ENCODE measurements at regions not wholly inside any gene's neighbourhood (a gene's known extent, or its start where the extent isn't known, plus 50 kb on each side); places are given as distances from the start of the nearest gene placed in this dataset.
"Not testable (repeated sequence)": the region's sequence is repeated elsewhere in the genome, so short reads cannot be mapped to it uniquely, and the experiment has no call there.

DNA sequence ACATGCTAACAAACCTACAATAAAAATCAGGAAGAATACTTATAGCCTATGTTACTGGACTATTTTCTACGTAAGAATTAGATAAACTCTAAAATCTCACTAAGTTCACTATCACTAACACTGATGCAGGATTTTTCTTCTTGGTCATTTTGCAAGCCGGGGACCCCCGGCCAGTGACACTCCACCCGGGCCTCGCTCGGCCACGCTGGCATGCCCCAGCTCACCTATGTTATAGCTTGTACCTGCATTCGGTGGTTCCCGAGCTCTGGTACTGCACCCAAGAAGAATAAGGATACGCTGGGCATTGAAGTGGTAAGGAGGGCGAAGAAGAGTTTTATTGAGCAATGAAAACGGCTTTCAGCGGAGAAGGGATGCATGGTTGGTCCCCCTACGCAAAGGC is 245.3 kb upstream of the NBEA start:
- DNase-seq (ENCODE audit: low spot score): no peak

DNA sequence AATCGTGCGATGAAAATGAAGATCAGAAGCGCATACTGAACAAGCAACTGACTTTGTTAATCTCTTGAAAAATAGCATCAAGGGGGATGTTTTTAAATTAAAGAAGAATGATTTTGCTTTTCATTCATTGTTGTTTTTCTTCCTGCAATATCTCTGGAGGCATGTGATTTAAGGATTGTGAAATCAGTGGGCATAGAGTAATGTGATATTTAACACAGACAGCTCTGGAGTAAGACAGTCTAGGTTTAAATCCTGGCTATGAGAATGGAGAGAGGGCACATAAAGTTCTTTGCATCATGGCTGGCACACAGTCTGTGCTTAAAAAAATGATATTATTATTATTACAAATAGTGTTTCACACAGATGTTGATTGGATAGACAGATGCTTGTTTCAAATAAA is 243.1 kb upstream of the NBEA start:
- DNase-seq (ENCODE audit: low spot score): no peak

DNA sequence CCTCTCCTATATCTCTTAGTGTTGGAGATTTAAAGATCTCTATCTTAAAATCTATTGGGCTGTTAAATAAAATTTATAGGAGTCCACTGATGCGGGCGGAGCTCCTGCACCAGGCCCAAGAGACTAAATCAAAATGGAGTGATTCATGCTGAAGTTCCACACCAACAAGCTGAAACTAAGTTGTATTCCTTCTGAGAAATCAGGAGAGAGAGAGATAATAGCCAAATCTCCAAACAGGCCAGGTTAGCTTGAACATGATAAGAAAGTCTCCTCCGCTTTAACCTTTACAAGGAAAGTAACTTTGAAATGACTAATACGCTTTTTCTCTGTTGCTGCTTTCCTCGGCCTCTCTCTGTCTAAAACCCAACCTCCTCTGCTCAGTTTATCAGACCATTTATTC is 241.9 kb upstream of the NBEA start:
- no peak for DNase-seq (ENCODE audit: low spot score)

DNA sequence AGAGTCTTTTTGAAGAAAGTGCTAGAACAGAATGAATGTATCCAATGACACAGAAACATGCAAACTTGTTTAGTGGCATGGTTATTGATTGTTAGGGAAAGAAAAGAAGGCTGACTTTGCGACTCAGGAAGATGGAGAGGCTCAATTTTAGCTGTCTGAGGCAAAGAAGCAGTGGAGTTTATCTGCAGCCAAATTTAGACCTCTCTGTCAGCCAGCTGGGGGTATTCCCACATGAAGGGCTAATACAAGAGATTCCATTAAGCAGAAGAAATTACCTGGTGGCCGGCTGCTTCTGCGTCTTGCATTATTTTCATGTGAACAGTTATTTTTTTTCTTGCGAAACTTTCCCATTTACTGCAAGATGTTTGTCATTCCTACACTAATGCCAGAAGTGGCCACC is 240.2 kb upstream of the NBEA start:
- DNase-seq (ENCODE audit: low spot score): no peak

DNA sequence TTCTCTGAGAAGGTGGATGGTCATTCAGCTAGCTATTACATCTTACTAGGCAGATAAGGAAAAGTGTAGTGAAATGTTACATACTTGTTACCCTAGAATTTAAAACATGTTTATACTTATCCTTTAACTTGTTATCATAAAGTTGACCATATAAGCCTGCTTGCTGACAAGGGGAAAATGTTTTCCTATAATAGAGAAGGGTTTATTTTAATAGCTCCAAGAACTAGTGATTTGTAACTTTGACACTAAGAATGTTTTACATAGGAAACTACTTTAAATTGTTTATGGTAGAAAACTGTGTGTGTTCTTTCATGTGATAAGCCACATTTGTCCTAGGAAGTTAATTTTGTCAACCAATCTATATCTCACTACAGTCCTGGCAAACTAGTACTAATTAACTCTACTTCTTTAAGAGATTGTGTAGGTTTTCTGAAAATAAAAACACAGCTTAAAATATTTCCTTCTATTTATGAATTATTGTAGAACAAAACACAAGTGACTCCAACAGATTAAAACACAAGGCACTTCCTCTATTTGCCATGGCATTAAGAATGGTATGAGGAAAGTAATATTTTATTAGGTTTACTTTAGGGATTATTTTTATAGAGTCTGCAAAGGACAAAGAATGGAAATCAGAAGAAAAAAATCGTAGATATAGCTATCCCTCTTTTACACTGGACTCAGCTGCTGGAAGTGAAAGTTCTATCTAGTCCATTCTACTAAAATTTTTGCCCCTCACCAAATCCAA is 233.3 kb upstream of the NBEA start:
- no peak for DNase-seq (ENCODE audit: low spot score)

DNA sequence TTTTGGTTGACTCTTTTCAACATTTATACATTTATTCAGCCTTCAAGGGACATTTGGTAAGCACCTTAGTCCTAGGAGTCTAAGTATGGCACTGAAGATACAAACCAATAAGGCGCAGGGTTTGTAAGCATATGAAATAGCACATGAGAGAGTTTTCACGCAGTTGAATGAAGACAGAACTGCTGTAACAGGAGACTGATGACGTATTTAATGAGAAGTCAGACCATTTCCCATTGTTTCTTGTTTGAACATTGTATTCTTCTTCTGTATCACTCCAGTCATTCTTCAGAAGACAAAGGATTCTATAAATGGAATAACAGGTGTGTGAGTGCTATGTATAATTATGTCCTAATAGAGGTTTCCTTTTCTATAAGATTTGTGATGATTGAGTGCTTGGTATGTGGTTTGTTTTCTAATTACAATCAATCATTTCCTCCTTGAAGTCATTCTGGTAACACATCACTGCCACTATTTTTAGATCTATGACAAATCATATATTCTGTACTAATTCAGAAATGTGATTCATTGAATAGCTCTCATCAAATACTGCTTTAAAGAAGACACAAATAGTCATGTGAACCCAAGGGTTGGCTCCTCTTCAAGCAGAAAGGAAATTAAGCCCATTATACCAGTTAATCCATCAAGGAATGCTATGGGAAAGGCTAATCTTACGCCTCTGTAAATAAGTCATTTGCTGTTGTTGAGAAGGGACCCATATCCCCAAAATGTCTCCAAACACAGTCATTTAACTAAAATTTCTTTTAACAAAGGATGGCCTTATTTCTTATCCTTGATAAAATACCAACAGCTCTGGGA is 222.8 kb upstream of the NBEA start:
- no peak for DNase-seq (ENCODE audit: low spot score)

DNA sequence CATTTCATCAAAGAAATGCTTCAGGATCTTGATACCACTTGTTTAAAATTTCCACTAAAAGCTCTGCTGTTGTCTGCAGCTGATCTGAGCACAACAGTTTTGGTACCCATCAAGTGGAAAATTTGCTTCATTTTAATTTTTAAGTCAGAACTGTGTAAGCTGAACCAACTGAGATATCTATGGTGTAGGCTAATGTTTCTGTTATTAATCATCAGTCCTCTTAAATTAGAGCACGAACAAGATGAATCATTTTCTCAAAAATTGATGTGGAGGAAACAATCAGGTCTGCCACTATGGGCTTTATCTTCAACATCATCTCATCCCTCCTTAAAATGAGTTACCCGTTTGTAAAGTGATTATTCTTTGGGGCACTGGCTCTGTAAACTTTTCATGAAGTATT is 221.5 kb upstream of the NBEA start:
- no peak for DNase-seq (ENCODE audit: low spot score)

DNA sequence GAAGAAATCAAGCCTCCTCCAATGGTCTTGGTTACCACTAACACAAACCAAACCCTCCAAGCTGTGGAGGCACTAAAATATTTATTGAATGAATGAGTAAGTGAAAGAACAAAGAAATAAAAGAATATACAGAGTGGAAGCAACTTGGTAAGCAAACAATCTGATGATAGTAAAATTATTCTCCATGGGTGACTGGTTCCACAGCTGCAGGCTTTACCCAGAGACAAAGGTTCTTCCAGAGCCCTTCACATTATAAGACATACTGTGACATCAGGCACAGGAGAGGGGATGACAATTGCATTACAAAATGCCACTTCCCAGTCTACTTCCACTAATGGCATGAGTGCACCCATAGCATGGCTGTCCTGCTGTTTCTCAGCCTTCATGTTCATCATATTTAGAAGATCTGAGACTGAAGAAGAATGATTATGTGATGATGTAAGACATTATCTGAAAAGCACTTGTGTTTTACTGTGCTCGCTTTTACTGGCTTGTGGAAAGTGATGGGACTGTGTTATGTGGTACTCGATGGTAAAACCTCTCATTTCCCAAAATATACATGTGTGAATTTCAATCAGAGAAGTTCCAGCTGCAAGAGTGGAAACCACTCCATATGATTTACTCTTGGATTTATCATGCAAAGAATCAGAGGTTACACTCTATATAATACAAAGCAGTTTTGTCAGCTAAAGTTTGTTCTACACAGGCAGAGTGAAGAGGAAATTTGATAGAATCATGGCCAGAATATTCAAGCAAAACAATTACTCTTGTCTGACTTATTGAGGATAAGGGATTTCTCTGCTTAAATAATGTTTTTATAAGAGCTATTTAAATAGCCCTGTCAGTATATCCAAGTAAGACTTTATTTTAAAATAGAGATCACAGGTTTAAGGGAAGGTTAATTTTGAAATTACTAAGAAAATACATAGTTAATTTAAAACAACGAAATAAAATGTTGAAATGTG is 220.2 kb upstream of the NBEA start:
- DNase-seq (ENCODE audit: low spot score): no peak

DNA sequence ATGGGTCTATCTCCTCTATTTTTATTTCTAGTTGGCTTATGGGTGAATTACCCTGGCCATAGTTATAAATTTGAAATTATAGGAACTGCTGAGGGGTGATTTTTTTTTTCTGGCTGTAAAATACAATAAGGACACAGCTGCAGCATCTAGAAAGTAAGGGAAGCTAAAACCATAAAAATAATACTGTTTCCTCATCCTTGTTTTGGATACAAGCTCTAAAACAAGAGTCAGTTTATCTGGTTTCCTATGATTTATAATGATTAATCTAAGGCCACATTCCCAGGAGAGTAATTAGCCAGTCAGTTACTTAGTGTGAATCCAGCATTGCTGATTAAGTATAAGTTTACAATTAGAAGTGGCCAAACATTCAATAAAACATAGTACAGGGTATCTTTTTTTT is 219.1 kb upstream of the NBEA start:
- DNase-seq (ENCODE audit: low spot score): no peak

DNA sequence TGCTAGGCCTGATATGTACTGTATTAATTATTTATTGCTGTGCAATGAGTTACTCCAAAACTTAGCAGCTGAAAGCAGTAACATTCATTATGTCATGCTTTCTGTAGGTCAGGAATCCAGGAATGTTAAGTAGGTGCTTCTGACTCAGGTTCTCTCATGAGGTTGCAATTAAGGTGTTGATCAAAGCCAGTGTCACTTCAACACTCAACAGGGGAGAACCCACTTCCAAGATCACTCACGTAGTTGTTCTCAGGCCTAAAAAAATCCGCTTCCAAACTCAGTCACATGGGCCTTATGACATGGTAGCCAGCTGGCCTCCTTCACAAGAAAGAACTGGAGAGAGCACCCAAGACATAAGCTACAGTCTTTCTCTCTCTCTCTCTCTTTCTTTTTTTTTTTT is 211.1 kb upstream of the NBEA start:
- no peak for DNase-seq (ENCODE audit: low spot score)

DNA sequence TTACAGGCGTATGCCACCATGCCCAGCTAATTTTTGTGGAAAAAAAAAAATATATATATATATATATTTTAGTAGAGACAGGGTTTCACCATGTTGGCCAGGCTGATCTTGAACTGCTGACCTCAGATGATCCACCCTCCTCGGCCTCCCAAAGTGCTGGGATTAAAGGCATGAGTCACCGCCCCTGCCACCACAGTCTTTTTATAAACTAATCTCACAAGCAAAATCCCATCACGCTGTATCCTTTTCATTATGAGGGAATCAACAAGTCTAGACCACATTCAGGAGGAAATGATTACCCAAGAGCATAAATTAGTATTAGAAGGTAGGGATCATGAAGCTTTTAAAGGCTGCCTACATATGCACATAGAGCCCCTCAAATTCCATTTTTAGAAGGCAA is 210.6 kb upstream of the NBEA start:
- DNase-seq (ENCODE audit: low spot score): no peak

DNA sequence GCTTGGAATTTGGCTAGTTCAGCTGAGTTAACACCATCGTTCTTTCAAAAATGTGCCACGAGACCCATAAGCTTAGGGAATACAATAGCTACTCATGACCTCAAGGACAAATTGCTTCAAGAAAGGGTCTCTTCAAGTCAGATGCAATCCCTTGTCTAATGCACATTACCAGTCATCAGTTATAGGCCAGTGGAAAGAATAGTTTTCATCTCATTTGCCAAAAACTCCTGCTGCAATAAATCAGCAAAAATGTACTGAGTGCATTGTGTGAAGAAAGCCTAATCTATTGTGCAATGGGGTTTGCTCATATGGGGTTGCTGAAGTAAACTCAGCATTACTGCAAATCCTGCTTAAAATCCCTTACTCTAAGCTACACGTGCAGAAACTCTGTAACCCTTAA is 208.3 kb upstream of the NBEA start:
- no peak for DNase-seq (ENCODE audit: low spot score)

DNA sequence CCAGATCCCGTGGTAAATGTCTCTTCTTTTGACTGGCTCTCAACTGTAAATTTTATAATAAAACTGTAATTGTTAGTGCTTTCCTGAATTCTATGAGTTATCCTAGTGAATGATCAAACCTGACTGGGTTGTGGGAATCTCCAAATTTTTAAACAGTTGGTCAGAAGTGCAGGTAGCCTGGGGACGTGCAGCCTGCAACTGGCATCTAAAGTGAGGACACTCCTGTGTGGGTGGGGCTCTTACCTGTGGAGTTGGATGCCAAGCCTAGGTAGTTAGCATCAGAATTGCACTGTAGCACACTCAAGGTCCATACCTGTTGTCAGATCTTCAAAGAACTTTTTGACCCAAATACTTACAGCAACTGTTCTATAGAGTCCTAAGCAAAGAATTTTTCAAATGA is 207.1 kb upstream of the NBEA start:
- DNase-seq (ENCODE audit: low spot score): no peak

DNA sequence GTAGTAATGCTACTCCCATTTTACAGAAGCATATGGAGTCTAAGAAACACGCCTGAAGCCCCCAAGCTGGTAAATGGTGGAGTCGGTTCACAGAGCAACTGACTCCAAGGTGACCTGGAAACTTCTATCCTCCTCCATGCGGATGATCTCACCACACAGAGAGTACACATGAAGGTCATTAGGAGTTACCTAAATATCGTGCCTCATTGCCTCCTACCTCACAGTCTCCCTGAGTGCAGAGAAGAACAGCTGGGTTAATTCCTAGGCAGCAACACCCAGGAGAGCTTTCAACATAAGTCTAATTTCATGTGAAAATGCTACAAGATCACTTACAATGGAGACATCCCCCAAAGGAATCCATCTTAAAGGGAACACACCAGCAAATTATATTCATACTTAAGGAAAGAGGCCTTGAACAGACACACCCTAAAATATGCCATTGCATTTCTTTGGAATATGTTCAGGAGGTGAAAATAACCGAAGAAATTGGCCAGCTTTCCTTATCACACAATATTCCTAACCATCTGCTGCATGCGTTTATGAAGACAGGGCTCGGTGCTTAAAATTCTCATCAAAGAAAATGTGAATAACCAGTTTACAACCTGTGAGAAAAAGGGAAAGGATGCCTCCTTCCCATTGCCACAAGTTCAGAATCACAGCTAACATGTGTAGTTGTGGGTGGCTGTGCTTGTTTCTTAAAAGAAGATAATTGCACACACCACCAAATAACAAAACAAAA is 203.6 kb upstream of the NBEA start:
- no peak for DNase-seq (ENCODE audit: low spot score)

DNA sequence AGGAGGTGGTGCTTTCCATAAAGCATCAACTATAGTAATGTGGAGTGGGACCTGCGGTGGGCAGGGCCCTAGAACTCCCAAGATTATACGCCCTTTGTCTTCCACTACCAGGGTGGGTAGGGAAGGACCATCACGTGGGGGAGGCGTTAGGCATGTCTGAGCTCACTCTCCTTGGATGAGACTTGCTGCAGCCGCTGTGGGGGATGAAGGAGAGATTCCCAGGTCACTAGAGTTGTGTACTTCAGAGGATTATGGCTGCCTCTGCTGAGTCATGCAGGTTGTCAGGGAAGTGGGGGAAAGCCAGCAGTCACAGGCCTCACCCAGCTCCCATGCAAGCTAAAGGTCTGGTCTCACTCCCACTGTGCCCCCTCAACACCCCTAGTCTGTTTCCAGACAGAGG is 195.0 kb upstream of the NBEA start:
- DNase-seq (ENCODE audit: low spot score): not testable (repeated sequence)

DNA sequence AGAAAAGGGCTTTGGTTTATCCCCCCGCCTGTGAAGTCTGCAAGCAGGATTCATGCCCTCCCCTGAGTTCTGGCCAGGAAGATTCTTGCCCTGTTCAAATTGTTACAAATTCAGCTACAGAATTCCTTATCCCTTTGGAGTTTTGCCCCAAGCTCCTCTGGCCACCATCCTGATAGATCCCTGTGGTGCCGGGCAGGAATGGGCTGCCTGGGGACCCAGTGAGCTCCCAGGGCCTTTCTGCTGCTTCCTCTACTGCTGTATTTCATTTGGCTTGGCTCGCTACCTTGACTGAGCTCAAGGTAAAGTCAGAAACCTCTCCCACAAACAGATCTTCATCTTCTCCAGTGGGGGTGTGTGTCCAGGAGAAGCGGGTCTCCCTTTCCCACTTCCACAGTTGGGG is 194.6 kb upstream of the NBEA start:
- no peak for DNase-seq (ENCODE audit: low spot score)

DNA sequence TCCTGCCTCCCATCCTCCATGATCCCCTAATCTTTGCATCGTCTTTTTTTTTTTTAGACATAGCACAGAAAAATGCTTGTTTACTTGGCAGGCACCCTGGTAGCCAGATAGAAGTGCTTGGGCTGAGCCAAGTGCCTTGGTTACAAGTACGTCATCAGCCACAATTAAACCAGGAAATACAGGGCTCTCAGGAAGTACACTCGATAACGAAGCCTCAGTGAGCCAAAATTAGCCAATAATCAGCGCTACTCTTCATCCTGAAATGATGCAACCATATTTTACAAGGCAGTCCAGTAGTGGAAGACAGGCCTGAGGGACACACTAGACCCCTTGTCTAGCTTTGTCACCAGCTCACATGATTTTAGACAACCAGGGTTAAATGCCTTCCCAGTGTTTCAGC is 194.0 kb upstream of the NBEA start:
- no peak for DNase-seq (ENCODE audit: low spot score)

DNA sequence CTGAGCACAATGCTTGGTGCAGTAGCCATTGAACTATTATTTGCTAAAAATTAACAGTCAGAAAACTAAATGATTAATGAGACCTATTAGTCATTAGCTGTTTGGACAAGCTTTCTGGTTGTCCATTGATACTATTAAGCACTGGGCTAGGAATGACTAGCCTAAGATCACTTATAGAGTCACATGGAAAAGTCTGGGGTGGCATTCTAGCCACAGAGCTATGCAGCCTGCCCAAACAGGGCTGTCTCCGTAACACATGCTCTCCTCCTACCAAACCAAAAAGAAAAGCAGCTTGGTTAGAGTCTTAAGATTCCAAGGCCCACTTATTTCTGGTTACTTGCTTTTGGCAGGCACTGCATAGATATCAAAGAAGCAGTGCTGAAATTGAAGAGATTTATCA is 193.5 kb upstream of the NBEA start:
- DNase-seq (ENCODE audit: low spot score): no peak

DNA sequence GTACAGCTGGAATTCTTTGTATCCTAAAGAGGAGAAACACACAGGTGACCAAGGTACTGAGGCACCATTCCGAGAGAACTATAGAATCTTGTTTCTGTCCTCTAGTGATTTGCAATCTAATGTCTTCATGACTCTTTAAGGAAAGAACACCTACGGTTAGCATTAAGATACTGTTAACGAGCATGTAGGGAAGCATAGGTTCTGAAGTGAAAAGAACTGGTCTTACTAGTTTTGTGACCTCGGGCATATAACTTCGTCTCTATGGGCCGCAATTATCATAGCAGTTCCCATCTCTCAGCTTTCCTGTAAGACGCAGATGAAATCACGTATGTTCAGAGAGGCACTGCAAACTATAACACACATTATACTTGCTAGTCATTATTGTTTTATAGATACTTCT is 193.0 kb upstream of the NBEA start:
- DNase-seq (ENCODE audit: low spot score): no peak

DNA sequence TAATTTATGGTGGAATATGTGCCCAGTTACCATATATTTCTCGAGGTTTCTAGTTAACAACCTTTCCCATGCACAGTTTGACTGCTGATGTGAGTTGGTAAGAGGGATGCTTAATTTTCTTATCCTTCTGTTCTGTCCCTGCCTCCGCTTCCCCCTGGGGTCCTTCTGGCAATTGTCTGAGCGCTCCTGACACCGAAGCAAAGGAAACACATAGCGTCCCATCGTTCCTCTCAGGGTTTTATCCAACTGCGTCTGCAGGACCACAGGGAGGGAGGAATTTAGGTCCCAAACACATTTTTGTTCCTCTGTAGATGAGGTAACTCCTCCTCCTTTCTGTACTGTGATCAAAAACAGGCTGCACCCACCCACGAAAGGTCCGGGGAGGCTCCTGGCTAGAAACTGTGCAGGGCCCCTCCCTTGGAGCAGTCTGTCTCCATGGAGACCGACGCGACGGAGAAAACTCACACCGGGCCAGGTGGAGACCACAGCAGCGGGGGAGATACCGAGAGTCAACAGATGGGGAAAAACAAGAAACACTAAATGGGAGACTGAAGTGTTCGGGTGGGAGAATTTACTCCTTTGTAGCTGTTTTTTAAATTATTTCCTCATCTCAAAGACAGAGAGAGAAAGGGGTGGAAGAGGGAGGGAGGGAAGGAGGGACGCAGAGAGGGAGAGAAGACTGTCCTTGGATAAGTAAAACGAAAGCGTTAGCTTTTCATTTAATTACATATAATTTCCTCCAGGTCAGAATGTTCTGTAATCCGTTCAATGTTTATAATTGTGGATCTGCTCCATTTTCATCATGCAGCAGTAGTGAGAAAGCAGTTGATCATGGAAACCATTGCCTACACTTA is 191.8 kb upstream of the NBEA start:
- DNase-seq (ENCODE audit: low spot score): no peak

DNA sequence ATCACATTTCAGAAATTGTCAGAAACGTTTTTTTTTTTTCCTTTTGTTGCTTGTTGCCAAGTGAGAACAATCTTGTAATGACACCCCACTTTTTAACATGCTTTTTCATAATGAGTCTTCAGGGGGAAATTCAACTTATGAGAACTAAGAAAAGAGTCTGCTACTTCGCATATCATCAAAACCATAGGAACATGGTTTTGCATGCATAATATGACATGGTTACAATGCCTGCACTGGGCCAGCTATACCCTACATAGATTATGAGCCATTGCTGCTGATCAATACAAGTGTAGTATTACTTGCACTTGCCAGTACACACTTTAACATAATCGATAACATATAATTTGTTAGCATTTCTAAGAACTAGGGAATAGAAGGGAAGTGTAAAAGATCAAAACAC is 191.0 kb upstream of the NBEA start:
- no peak for DNase-seq (ENCODE audit: low spot score)
